HG02852 (cell line): ENCODE measurements at regions not wholly inside any gene's neighbourhood (a gene's known extent, or its start where the extent isn't known, plus 50 kb on each side); places are given as distances from the start of the nearest gene placed in this dataset.
"Not testable (repeated sequence)": the region's sequence is repeated elsewhere in the genome, so short reads cannot be mapped to it uniquely, and the experiment has no call there.

ENCODE experiments used
- ATAC-seq: cut with Tn5 transposase; IDR thresholded peaks from one replicate; pipeline ENCODE4 v1.9.1; 2021; ENCODE audit warnings: mild to moderate bottlenecking, moderate library complexity; ENCODE audit not compliant: unreplicated experiment

- no peak for ATAC-seq
Observed at GRCh38 chrX:128992107-128992971, 531.0 kb downstream of the SMARCA1 start.

- ATAC-seq = peak; percentile 74
Observed at GRCh38 chrX:128975745-128976144, 547.5 kb downstream of the SMARCA1 start.

- no peak for ATAC-seq
Observed at GRCh38 chrX:128973033-128973432, 550.3 kb downstream of the SMARCA1 start.

GRCh38 chrX:128961290-128961689, 562.0 kb downstream of the SMARCA1 start:
- no peak for ATAC-seq

- ATAC-seq = not testable (repeated sequence)
Observed at GRCh38 chrX:128954697-128955096, 568.6 kb downstream of the SMARCA1 start.

- ATAC-seq = no peak
Observed at GRCh38 chrX:128931071-128931470, 592.2 kb downstream of the SMARCA1 start.

- no peak for ATAC-seq
Observed at GRCh38 chrX:128929271-128930057, 593.8 kb downstream of the SMARCA1 start.

GRCh38 chrX:128928636-128929035, 594.7 kb downstream of the SMARCA1 start:
- no peak for ATAC-seq

- no peak for ATAC-seq
Observed at GRCh38 chrX:128927363-128927762, 595.9 kb downstream of the SMARCA1 start.

GRCh38 chrX:128906753-128907152, 616.5 kb downstream of the SMARCA1 start:
- no peak for ATAC-seq

- ATAC-seq = no peak
Observed at GRCh38 chrX:128901018-128901417, 622.3 kb downstream of the SMARCA1 start.

- no peak for ATAC-seq
Observed at GRCh38 chrX:128897621-128898020, 625.7 kb downstream of the SMARCA1 start.

- no peak for ATAC-seq
Observed at GRCh38 chrX:128891554-128891953, 631.7 kb downstream of the SMARCA1 start.

- ATAC-seq = no peak
Observed at GRCh38 chrX:128884430-128884829, 638.9 kb downstream of the SMARCA1 start.

- no peak for ATAC-seq
Observed at GRCh38 chrX:128883650-128884049, 639.6 kb downstream of the SMARCA1 start.

GRCh38 chrX:128870361-128870760, 652.9 kb downstream of the SMARCA1 start:
- no peak for ATAC-seq

- ATAC-seq = no peak
Observed at GRCh38 chrX:128862557-128862956, 660.7 kb downstream of the SMARCA1 start.

GRCh38 chrX:128848374-128848773, 674.9 kb downstream of the SMARCA1 start:
- ATAC-seq = no peak

GRCh38 chrX:128846385-128846784, 676.9 kb downstream of the SMARCA1 start:
- ATAC-seq = no peak

GRCh38 chrX:128818690-128819089, 704.6 kb downstream of the SMARCA1 start:
- no peak for ATAC-seq

GRCh38 chrX:128816919-128817318, 706.4 kb downstream of the SMARCA1 start:
- no peak for ATAC-seq

GRCh38 chrX:128807367-128807766, 715.9 kb downstream of the SMARCA1 start:
- no peak for ATAC-seq
